HG03045 (cell line): ENCODE measurements at regions not wholly inside any gene's neighbourhood (a gene's known extent, or its start where the extent isn't known, plus 50 kb on each side); places are given as distances from the start of the nearest gene placed in this dataset.

Experiments used
- ATAC-seq: cut with Tn5 transposase; IDR thresholded peaks from one replicate; pipeline ENCODE4 v1.9.1; 2021; ENCODE audit warnings: mild to moderate bottlenecking, moderate library complexity; ENCODE audit not compliant: unreplicated experiment

DNA sequence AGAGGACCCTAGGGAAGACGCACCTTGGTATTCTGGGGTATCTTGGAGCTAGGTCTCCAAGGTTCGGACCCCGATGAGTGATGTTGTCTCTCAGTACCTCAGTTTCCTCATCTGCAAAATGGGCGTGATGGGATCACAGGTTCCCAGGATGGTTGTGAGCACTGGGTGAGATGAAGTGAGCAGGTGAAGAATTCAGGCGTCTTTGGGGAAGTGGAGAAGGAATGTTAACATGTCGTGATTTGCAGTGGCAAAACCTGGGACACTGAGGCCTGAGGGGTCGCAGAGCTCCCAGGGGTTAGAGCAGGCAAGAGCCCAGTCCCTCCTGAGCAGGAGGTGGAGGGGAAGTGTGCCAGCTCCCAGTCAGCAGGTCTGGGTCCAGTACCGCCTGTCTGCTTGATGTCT lies 215.1 kb upstream of the GSE1 start:
- ATAC-seq: no peak

DNA sequence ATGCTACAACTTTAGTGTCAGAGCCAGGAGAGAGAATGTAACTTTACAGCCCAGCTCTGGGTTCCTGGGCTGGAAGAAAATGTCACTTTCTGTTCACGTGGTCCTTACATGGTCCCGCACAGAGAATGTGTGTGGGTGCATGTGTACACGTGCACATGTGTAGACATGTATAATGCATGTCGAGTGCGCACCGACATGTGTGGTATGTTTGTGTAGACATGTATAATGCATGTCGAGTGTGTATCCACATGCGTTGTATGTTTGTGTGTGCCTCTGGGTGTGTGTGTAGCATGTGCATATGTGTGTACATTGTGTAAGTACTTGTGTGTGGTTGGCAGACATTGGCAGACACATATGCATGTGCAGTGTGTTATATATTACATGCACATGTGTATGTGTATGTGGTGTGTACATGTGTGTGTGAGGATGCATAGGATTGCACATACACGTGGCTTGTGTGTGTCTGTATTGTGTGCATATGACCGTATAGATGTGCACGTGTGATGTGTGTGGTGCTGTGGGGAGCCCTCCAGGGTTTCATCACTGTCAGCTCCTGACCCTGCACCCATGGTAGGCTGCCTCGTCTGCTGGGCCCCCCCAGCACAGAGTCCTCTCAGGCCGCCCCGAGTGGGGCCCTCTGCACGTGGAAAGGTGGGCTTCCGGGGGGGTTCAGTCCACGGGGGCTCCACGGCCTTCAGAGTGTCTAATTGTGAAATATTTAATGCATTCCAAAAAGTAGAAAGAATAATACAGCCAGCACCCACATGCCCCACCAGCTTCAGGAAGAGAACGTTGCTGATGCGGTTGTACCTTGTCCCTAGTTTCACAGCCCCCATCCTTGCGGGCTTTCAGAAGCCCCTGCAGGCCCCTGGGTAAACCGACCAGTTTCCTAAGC lies 214.2 kb upstream of the GSE1 start:
- ATAC-seq: no peak

DNA sequence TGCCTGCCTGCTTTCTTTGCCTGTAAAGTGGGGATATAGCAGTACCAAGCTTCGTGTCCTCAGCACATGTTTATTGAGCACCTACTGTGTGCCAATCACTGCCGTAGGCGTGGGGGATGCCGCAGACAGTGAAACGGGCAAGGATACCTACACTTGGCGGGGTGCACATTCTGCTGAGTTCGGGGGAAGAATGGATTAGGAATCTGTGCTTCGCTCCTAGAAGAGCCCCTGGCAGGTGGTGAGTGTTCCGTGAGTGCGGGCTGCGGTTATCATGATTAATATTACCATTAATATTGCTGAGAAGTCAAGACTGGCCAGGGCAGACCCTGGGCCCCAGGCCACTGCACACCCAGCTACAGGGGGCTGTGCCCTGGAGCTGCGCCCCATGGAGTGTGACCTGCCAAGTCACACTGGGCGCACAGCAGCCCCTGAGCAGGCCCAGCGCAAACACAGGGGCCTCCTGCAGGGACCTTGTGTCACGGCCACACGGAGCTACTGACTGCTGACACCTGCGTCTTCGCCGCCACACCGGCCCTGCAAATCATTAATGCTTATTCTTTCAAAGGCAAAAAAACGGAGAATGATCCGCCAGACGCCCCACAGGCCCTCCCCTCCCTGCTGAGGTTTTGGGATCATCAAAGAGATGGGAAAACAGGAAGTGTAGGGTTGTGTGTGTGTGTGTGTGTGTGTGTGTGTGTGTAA lies 213.4 kb upstream of the GSE1 start:
- no peak for ATAC-seq

DNA sequence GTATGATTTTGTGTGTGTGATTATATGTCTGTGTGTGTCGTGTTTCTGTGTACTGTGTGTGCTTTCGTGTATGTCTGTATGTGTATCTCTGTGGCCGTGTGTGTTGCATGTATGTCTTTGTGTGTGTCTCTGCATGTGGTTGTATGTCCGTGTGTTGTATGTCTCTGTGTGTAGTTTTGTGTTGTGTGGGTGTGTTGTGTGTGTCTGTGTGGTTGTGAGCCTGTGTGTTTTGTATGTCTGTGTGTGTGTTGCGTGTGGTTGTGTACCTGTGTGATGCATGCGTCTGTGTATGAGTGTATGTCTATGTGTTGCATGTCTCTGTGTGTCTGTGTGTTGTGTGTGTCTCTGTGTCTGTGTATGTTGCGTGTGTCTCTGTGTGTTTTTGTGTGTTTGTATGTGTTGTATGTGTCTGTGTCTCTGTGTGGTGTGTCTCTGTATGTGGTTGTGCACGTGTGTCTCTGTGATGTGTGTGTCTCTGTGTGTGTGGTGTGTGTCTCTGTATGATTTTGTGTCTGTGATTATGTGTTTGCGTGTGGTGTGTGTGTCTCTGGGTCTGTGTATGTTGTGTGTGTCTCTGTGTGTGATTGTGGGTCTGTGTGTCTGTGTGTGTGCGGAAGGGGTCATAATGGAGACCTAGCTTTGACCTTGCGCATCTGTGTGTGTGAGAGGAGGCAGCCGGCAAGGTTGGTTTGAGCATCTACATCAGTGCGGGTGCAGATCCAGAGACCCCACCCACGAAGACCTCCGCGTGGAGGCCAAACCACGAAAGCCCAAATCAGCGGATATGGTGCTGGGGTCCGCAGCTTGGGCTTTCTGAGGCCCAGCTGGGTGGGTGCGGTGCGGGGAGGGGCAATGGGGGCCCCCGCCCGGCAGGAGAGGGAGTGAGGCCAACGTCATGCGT lies 212.6 kb upstream of the GSE1 start:
- ATAC-seq: no peak

DNA sequence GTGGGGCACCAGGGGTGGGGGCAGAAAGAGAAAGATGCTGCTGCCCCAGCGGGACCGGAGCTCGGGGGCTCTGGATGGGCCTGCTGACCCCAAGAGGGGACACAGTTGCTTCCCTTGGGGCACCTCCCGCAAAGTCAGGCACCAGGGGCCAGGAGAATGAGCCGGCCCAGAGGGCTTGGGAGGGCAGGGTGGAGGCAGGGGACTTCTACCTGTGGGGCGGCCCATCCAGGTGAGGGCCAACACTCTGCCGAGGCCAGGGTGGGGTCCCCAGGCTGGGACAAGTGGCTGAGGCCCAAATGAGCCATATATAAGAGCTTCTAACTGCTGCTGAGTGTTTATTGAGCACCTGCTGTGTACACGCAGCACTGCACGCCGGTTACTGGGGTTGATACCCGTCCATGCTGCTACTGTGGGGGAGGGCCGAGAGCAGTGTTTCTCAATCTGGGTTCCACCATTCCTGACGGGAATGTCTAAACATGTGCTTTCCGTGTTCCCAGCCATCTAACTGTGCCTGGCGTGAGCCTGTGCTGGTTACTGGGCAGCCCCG lies 211.7 kb upstream of the GSE1 start:
- no peak for ATAC-seq

DNA sequence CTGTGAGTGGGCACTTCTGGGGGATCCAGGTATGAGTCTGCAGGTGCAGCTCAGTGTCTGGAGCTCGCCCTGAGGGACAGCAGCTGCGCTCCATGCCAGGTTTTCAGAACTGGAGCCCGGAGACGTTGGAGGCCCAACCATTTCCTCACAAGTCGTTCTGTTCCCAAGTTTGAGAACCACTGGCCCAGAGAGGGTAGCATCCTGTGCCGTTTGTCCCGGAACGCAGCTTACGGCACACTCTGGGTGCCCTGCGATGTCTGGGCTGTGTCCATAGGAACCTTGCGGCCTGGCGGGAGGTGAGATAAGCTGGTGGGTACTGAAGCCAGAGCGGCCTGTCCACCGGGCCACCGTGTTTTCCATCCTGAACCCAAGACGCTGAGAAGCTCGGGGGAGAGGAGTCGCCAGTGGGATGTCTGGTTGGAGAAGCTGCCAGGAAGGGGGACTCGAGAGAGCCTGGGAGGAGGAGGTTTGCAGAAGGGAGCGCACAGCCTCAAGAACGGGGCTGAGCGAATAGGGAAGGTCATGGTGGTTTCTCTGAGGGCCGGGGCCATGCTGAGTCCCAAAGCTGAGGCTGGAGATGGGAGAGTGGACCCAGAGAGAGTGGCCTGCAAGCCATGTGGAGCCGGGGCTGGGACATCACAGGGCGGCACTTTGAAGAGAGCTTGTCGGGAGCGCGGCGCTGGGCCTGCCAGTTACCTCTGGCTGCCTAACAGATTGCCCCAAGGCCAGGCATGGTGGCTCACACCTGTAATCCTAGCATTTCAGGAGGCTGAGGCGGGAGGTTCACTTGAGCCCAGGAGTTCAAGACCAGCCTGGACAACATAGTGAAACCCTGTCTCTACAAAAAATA lies 211.0 kb upstream of the GSE1 start:
- ATAC-seq: no peak

DNA sequence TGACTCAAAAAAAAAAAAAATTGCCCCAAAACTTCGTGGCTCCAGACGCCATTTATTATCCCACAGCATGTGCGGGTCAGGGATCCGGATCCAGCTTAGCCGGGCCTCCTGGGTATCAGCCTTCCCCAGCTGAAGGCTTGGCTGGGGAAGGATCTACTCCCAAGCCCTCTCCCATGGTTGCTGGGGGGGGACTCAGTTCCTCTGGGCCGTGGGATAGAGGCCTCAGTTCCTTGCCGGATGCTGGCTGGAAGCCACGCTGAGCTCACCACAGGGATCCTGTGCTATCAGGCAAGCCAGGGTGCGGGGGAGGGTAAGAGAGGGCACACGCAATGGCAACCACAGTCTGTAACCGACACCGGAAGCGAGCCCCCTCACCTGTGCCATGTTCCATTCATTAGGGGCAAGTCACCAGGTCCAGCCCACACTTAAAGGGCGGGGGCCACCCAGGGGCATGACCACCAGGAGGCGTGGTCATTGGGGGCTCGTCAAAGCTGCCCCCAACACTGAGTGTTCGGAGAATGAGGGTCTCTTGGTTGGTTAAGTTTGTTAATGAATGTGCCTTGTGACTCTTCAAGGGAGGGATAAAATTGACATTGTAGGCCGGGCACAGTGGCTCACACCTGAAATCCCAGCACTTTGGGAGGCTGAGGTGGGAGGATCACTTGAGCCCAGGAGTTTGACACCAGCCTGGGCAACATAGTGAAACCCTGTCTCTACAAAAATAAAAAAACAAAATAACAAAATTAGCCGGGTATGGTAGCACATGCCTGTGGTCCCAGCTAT lies 210.0 kb upstream of the GSE1 start:
- ATAC-seq: no peak

DNA sequence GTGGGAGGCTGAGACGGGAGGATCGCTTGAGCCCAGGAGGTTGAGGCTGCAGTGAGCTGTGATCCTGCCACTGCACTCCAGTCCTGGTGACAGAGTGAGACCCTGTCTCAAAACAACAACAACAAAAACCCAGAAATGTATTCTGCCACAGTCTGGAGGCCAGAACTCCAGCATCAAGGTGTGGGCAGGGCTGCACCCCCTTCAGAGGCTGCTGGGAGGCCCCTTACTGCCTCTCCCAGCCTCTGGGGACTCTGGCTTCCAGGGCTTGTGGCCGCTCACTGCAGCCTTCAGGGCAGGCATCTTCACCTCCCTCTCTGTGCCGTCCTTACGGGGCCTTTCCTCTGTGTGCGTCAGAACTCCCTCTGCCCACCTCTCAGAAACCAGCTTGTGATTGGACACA lies 209.4 kb upstream of the GSE1 start:
- ATAC-seq: no peak

DNA sequence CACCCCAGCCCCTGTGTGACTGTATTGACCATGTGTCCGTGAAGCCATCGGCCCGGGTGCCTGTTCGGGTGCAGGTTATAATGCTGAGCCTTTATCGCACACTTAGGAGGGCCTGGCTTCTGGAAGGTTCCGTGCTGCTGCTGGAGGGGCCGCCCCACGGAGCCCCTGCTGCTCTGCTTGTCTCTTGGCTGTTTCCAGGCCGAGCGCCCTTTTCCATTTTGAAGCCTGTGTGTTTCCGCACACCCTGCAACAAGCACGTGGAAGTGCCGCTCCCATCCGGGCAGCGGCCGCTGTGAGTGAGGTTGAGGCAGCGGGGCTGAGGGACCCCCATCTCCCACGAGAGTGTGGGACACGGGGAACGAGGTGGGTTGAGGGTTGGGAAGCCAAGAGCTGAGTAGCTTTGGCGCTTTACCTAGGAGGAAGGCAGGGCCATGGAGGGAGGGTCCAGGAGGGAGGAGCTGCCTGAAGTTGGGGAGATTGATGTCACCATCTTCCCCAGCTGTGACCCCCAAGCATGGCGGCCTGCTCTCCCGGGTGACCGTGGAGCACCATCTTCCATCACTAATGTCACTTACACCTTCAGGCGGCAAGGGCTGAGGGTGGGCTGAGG lies 200.1 kb upstream of the GSE1 start:
- no peak for ATAC-seq

DNA sequence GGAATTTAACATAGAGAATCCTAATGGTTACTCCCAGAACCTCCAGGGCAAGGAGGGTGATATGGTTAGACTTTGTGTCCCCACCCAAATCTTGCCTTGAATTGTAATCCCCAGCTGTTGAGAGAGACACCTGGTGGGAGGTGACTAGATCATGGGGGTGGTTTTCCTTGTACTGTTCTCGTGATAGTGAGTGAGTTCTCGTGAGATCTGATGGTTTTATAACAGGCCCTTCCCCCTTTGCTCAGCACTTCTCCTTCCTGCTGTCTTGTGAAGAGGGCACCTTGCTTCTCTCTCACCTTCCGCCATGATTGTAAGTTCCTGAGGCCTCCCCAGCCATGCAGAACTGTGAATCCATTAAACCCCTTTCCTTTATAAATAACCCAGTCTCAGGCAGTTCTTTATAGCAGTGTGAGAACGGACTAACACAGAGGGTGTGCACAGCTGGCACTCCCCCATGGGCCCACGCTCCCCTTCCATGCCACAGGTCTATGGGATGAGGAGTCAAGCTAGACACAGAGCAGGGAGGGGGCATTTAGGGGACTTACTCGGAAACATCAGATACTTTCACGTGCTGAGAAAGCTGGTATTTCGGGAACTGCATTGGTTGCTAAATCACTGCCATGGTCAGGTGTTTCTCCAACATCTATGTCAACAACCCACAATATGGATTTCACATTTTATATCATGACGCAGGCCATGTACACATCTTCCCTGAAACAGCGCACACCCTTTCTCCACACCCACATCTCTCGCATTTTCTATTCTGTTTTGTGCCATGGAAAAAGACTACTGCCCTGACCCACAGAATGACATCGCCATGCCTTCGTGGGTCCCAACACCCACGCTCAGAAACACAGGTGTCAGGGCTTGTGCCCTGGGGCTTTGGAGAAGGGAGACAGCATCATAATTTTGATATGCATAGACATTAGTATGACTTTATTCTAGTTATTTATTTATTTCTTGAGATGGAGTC lies 199.1 kb upstream of the GSE1 start:
- no peak for ATAC-seq

DNA sequence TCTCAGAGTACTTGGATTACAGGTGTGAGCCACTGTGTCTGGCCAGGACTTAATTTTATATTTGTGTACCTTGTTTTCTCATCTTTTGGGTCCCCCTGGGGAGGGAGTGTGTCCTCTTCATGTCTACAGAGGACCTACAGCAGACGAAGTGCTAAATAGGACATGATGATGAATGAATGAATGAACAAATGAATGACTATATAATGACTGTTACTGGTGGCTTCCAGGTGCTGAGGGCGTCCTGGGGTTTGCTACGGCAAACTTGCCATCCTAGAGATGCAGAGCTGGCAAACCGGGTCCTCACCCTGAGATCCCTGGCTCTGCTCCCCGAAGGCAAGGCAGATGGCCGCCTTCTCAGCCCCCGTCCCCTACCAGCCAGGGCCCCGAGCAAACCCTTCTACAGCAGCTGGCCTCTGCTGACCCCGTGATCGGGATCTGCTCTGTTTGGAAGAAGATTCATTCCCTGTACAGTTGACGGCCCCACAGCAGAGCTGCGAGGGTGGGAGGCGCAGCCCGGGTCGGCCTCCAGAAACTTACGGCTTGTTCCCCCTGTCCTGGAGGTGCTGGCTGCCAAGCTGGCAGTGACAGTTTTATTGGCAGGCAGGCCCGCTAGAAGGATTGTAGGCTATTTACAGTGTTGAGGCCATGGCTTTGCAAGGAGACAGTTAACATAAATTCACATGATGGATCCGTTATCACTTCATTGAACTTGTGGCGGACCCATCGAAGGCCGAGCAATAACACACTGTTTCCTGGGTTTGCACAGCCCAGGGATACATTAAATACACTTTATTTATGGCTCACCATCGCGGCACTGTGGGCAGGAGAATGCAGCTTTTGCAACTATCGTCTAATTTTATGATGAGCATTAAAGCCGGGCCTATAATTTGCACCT lies 197.7 kb upstream of the GSE1 start:
- ATAC-seq: no peak

DNA sequence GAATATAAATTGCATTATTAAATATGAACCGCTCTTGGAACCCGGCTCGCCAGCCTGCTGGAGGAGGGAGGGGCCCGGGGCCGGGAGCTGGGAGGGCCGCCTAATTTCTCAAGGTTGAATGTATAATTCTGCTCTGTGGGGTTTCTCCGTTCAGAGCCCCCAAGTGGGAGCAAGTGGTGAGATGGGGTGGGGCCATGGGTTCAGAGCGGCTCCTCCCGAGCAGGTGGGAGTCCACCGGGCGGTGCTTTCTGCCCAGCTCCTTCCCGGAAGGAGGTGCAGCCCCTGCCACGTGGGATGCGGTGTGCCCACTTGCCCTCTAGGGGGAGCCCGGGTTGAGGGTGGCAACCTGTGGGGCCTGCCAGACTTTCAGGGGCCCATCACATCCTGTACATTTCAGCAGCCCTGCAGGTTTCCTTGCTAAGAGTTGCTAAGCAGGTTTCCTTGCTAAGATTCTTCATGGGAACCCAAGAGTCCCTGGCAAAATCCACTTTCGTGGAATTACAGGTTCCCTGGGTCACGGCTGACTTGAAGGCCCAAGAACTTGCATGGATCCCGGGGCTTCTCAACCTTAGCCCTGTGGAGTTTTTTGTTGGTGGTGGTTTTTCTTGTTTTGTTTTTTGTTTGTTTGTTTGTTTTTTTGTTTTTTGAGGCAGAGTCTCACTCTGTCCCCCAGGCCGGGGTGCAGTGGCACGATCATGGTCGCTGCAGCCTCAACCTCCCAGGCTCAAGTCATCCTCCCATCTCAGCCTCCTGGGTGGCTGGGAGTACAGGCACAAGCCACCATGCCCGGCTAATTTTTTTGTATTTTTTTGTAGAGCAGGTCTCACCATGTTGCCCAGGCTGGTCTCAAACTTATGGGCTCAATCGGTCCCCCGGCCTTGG lies 196.7 kb upstream of the GSE1 start:
- no peak for ATAC-seq

DNA sequence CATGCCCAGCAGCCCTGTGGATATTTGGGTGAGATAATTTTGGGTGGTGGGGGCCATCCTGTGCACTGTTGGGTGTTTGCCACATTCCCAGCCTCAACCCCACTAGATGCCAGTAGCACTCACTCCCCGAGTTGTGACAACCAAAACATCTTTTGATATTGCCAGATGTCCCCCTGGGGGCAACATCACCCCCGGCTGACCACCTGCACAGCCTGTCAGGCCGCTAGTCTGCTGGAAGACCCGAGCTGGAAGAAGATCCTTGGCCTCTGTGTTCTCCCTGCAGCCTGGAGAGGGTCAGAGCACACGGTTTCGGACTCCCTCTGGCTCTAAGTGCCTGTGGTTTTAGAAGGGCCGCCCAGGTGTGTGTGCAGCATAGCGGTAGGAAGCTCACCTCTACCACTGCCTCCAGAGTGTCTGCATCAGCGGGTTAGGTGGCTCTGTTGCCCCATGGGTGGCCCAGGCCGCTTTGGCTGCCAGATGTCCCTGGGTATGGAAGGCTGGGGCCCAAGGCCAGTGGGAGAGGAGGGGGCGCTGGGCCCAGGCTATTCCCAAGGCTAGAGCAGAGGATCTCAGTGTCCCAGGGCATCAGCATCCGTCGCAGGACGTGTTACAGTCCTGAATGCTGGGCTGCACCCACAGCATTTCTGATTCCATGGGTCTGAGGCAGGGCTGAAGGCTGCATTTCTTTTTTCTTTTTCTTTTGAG lies 195.8 kb upstream of the GSE1 start:
- ATAC-seq: no peak

DNA sequence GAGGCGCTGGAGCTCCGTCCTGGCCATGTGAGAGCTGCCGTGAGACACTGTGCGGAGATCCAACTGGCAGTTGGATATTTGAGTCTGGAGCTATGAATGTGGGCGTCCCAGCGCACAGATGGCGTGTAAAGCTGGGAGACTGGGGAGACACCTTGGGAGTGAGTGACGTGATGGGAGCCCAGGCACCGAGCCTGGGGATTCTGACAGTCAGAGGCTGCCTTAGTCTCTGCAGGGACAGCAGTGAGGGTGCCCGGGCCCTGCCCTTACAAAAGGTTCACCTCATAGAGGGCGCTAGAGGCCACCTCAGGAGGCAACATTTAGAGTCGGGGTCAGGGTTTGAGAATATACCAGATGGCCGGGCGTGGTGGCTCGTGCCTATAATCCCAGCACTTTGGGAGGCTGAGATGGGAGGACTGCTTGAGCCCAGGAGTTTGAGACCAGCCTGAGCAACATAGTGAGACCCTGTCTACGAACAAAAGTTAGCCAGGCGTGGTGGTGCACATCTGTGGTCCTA lies 194.1 kb upstream of the GSE1 start:
- no peak for ATAC-seq
